DND-41 (cell line): ENCODE measurements at regions not wholly inside any gene's neighbourhood (a gene's known extent, or its start where the extent isn't known, plus 50 kb on each side); places are given as distances from the start of the nearest gene placed in this dataset.

ENCODE experiments used
- ATAC-seq: fragments of 200-7000 bp; cut with Tn5 transposase; 3 replicates; pipeline ENCODE4 v1.9.1; 2021; ENCODE audit warnings: low read depth; ENCODE audit not compliant: insufficient read depth
- DNase-seq: peaks from one replicate; pipeline ENCODE4 v3.0.0-alpha.2; 2020
- H2AFZ ChIP-seq: 2 replicates; pipeline ENCODE4 v1.6.0; 2012; ENCODE audit warnings: low read depth, low read length
- H3K27ac ChIP-seq: 2 replicates; pipeline ENCODE4 v1.5.1; 2012; ENCODE audit warnings: low read length, inconsistent platforms
- H3K27me3 ChIP-seq: fragments of 200-600 bp; sonication (generic); 2 replicates; pipeline ENCODE4 v1.6.0; 2012; ENCODE audit warnings: low read length, mild to moderate bottlenecking, inconsistent platforms; ENCODE audit not compliant: insufficient read depth, poor library complexity
- H3K36me3 ChIP-seq: 2 replicates; pipeline ENCODE4 v1.5.1; 2012; ENCODE audit warnings: low read length, inconsistent platforms; ENCODE audit not compliant: insufficient read depth
- H3K4me1 ChIP-seq: 2 replicates; pipeline ENCODE4 v1.5.1; 2012; ENCODE audit warnings: mild to moderate bottlenecking, low read length; ENCODE audit not compliant: insufficient read depth
- H3K4me2 ChIP-seq: 2 replicates; pipeline ENCODE4 v1.6.0; 2012; ENCODE audit warnings: mild to moderate bottlenecking, moderate library complexity, low read length, inconsistent platforms; ENCODE audit not compliant: insufficient read depth
- H3K4me3 ChIP-seq, 2 experiments: fragments of 200-600 bp in 1 of 2; shearing (Covaris generic) in 1 of 2; 2 replicates each; pipeline ENCODE4 v1.5.1; 2012 to 2016; ENCODE audit warnings: inconsistent platforms in 2 of 2, low read length in 2 of 2, mild to moderate bottlenecking in 2 of 2, low read depth in 1 of 2, moderate library complexity in 1 of 2
- H3K79me2 ChIP-seq: 2 replicates; pipeline ENCODE4 v1.6.0; 2012; ENCODE audit warnings: low read length, inconsistent platforms; ENCODE audit not compliant: insufficient read depth
- H3K9ac ChIP-seq: 2 replicates; pipeline ENCODE4 v1.6.0; 2012; ENCODE audit warnings: low read depth, mild to moderate bottlenecking, inconsistent platforms, low read length, moderate library complexity
- H3K9me3 ChIP-seq: 2 replicates; pipeline ENCODE4 v1.5.1; 2012; ENCODE audit warnings: low read length, moderate library complexity, mild to moderate bottlenecking, inconsistent platforms; ENCODE audit not compliant: insufficient read depth, severe bottlenecking
- H4K20me1 ChIP-seq: 2 replicates; pipeline ENCODE4 v1.6.0; 2012; ENCODE audit warnings: low read length; ENCODE audit not compliant: insufficient read depth
- CTCF ChIP-seq: IDR thresholded peaks from 2 replicates; pipeline ENCODE4 v1.5.1; 2012; ENCODE audit warnings: borderline replicate concordance, low read length, moderate library complexity, mild to moderate bottlenecking; ENCODE audit not compliant: poor library complexity, severe bottlenecking; ENCODE audit errors: extremely low read depth
- EZH2 ChIP-seq: IDR thresholded peaks from 3 replicates; pipeline ENCODE4 v1.6.1; 2012; ENCODE audit warnings: borderline replicate concordance, low read depth, mild to moderate bottlenecking, moderate library complexity, low read length, inconsistent platforms; ENCODE audit not compliant: severe bottlenecking

GRCh38 chr21:21831036-21831435 lies 832.8 kb downstream of the NCAM2 start:
- Histone ChIP-seq H3K79me2 (no peaks in the 10 kb centered on the region), H3K36me3 (no peaks in the 10 kb centered on the region), H3K4me1 (no peaks in the 10 kb centered on the region), H2AFZ (no peak overlapping the region), H3K4me3 (no peak overlapping the region), H3K9ac (no peak overlapping the region), H3K27ac (no peak overlapping the region), H3K9me3 (no peaks in the 10 kb centered on the region), H3K27me3 (no peaks in the 10 kb centered on the region), H4K20me1 (no peaks in the 10 kb centered on the region), H3K4me2 (no peak overlapping the region)
- TF ChIP-seq EZH2 (no peak), CTCF (no peak)
- ATAC-seq (no peak), DNase-seq (no peak)

- H3K36me3 ChIP-seq = no peaks in the 10 kb centered on the region
- no peaks in the 10 kb centered on the region for H3K27me3 ChIP-seq
- no peak for TF ChIP-seq EZH2
- no peak for TF ChIP-seq CTCF
- H3K79me2 ChIP-seq = no peaks in the 10 kb centered on the region
- ATAC-seq (no peak), DNase-seq (no peak)
- no peak overlapping the region for H3K27ac ChIP-seq
- H4K20me1 ChIP-seq = no peaks in the 10 kb centered on the region
- H3K4me3 ChIP-seq = no peak overlapping the region
- no peak overlapping the region for H2AFZ ChIP-seq
- no peaks in the 10 kb centered on the region for H3K9me3 ChIP-seq
- H3K4me1 ChIP-seq = no peaks in the 10 kb centered on the region
- no peak overlapping the region for H3K9ac ChIP-seq
- no peak overlapping the region for H3K4me2 ChIP-seq
Measured at GRCh38 chr21:21845901-21846300, 847.7 kb downstream of the NCAM2 start.

DNA sequence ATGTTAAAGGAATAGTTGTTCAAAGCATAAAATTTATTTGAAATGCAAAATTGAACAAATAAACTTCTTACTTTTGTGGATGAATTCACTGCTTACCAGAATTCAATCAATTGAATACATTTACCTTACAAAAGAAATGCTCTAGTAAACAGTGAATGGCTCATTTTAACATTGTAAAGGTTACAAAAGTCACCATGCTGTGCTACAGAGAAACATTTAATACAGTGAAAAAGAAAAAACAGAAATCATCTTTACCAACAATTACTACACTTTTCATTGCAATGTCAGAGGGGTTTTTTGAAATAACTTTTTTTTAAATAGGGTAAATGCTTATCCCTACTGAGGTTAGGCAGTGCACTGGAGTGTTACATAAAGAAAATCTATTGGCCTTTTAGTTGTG lies 853.0 kb downstream of the NCAM2 start:
- no peaks in the 10 kb centered on the region for H4K20me1 ChIP-seq
- H3K27ac ChIP-seq = no peak overlapping the region
- ATAC-seq = no peak
- H3K4me3 ChIP-seq = no peak overlapping the region
- no peaks in the 10 kb centered on the region for H3K4me1 ChIP-seq
- no peak for DNase-seq
- no peaks in the 10 kb centered on the region for H3K36me3 ChIP-seq
- no peaks in the 10 kb centered on the region for H3K9me3 ChIP-seq
- no peak overlapping the region for H3K4me2 ChIP-seq
- no peak overlapping the region for H3K9ac ChIP-seq
- H3K27me3 ChIP-seq = no peaks in the 10 kb centered on the region
- TF ChIP-seq CTCF (no peak), EZH2 (no peak)
- H2AFZ ChIP-seq = no peak overlapping the region
- H3K79me2 ChIP-seq = no peaks in the 10 kb centered on the region

DNA sequence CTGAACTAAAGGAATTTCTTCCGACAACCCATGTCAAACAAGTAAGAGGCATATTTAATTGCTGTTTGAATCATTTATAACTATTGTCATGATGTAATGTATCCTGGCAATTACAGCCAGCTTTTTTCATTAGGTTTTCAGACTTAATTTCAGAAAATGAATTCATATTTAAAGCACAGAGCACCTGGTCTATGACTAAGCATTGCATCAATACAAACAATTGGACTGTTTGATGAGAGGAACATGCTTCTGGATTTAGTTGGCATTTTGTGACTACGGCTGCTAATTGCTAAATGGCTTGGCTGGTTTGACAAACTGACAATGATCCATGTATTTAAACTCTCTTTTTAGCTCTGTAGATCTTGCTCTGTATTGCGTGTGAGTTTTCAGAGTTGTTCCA lies 853.4 kb downstream of the NCAM2 start:
- H3K4me3 ChIP-seq = no peak overlapping the region
- H3K27ac ChIP-seq = no peak overlapping the region
- H3K9ac ChIP-seq = no peak overlapping the region
- ATAC-seq (no peak), DNase-seq (no peak)
- no peak overlapping the region for H3K4me2 ChIP-seq
- TF ChIP-seq EZH2 = no peak
- no peak for TF ChIP-seq CTCF
- no peak overlapping the region for H2AFZ ChIP-seq
- H3K9me3 ChIP-seq = no peaks in the 10 kb centered on the region
- no peaks in the 10 kb centered on the region for H4K20me1 ChIP-seq
- H3K4me1 ChIP-seq = no peaks in the 10 kb centered on the region
- no peaks in the 10 kb centered on the region for H3K27me3 ChIP-seq
- no peaks in the 10 kb centered on the region for H3K79me2 ChIP-seq
- no peaks in the 10 kb centered on the region for H3K36me3 ChIP-seq
